ENCODE measurements at regions not wholly inside any gene's neighbourhood (a gene's known extent, or its start where the extent isn't known, plus 50 kb on each side); places are given as distances from the start of the nearest gene placed in this dataset.
"Not testable (repeated sequence)": the region's sequence is repeated elsewhere in the genome, so short reads cannot be mapped to it uniquely, and the experiment has no call there.

- no peaks in the 10 kb centered on the region for H3K27me3 Mint-ChIP-seq
- H3K4me1 Mint-ChIP-seq (ENCODE audit: low read depth), result peaks cover 3% of the 10 kb centered on the region
- no peak for TF ChIP-seq CTCF (IDR thresholded peaks at IDR 0.05; ENCODE audit: unreplicated experiment)
- H3K9me3 Mint-ChIP-seq (ENCODE audit: low read depth), result no peaks in the 10 kb centered on the region
- no peak overlapping the region for H3K4me3 Mint-ChIP-seq (ENCODE audit: low read depth)
- no peak overlapping the region for H3K27ac Mint-ChIP-seq
- no peak for DNase-seq (ENCODE audit: low spot score, unreplicated experiment)
- H3K36me3 Mint-ChIP-seq (ENCODE audit: insufficient read depth), result no peaks in the 10 kb centered on the region
Measured at GRCh38 chr15:79501086-79501485, 69.0 kb downstream of the MINAR1 start.

GRCh38 chr15:79505956-79506355 lies 73.8 kb downstream of the MINAR1 start:
- no peaks in the 10 kb centered on the region for H3K36me3 Mint-ChIP-seq (ENCODE audit: insufficient read depth)
- H3K27ac Mint-ChIP-seq, result no peak overlapping the region
- no peak for DNase-seq (ENCODE audit: low spot score, unreplicated experiment)

GRCh38 chr15:79512844-79513243 lies 80.7 kb downstream of the MINAR1 start:
- H3K4me1 Mint-ChIP-seq (ENCODE audit: low read depth); H3K27me3 Mint-ChIP-seq; H3K9me3 Mint-ChIP-seq (ENCODE audit: low read depth): not testable (repeated sequence)

More at GRCh38 chr15:79505956-79506355, 73.8 kb downstream of the MINAR1 start:
- Mint-ChIP-seq H3K9me3 (ENCODE audit: low read depth) (no peaks in the 10 kb centered on the region), H3K4me1 (ENCODE audit: low read depth) (no peaks in the 10 kb centered on the region), H3K4me3 (ENCODE audit: low read depth) (no peak overlapping the region), H3K27me3 (no peaks in the 10 kb centered on the region)
- TF ChIP-seq CTCF (IDR thresholded peaks at IDR 0.05; ENCODE audit: unreplicated experiment), result no peak

GRCh38 chr15:79513417-79513816 lies 81.3 kb downstream of the MINAR1 start:
- Mint-ChIP-seq H3K9me3 (ENCODE audit: low read depth) (no peaks in the 10 kb centered on the region), H3K4me1 (ENCODE audit: low read depth) (peaks cover 2% of the 10 kb centered on the region)

More at GRCh38 chr15:79512844-79513243, 80.7 kb downstream of the MINAR1 start:
- not testable (repeated sequence) for H3K4me3 Mint-ChIP-seq (ENCODE audit: low read depth); H3K27ac Mint-ChIP-seq; H3K36me3 Mint-ChIP-seq (ENCODE audit: insufficient read depth); DNase-seq (ENCODE audit: low spot score, unreplicated experiment)

GRCh38 chr15:79513940-79514339 lies 81.8 kb downstream of the MINAR1 start:
- no peak for TF ChIP-seq CTCF (IDR thresholded peaks at IDR 0.05; ENCODE audit: unreplicated experiment)
- no peak for DNase-seq (ENCODE audit: low spot score, unreplicated experiment)
- H3K27ac Mint-ChIP-seq, result no peak overlapping the region
- H3K4me3 Mint-ChIP-seq (ENCODE audit: low read depth), result no peak overlapping the region
- peaks cover 2% of the 10 kb centered on the region for H3K4me1 Mint-ChIP-seq (ENCODE audit: low read depth)
- H3K27me3 Mint-ChIP-seq, result no peaks in the 10 kb centered on the region
- no peaks in the 10 kb centered on the region for H3K9me3 Mint-ChIP-seq (ENCODE audit: low read depth)
- no peaks in the 10 kb centered on the region for H3K36me3 Mint-ChIP-seq (ENCODE audit: insufficient read depth)

More at GRCh38 chr15:79513417-79513816, 81.3 kb downstream of the MINAR1 start:
- DNase-seq (ENCODE audit: low spot score, unreplicated experiment), result no peak
- no peak overlapping the region for H3K27ac Mint-ChIP-seq
- TF ChIP-seq CTCF (IDR thresholded peaks at IDR 0.05; ENCODE audit: unreplicated experiment), result no peak
- H3K4me3 Mint-ChIP-seq (ENCODE audit: low read depth), result no peak overlapping the region
- no peaks in the 10 kb centered on the region for H3K27me3 Mint-ChIP-seq
- no peaks in the 10 kb centered on the region for H3K36me3 Mint-ChIP-seq (ENCODE audit: insufficient read depth)

- peaks cover 2% of the 10 kb centered on the region for H3K4me1 Mint-ChIP-seq (ENCODE audit: low read depth)
- DNase-seq (ENCODE audit: low spot score, unreplicated experiment), result no peak
- no peak overlapping the region for H3K27ac Mint-ChIP-seq
- H3K9me3 Mint-ChIP-seq (ENCODE audit: low read depth), result no peaks in the 10 kb centered on the region
- no peaks in the 10 kb centered on the region for H3K36me3 Mint-ChIP-seq (ENCODE audit: insufficient read depth)
- no peaks in the 10 kb centered on the region for H3K27me3 Mint-ChIP-seq
- no peak overlapping the region for H3K4me3 Mint-ChIP-seq (ENCODE audit: low read depth)
- TF ChIP-seq CTCF (IDR thresholded peaks at IDR 0.05; ENCODE audit: unreplicated experiment), result no peak
Measured at GRCh38 chr15:79515300-79516027, 83.3 kb downstream of the MINAR1 start.

Data from progenitor cell of endocrine pancreas (in vitro differentiated cells).